BJ (cell line): ENCODE measurements at regions not wholly inside any gene's neighbourhood (a gene's known extent, or its start where the extent isn't known, plus 50 kb on each side); places are given as distances from the start of the nearest gene placed in this dataset.

ENCODE experiments used
- CTCF ChIA-PET: fragments of 350-600 bp; formaldehyde crosslinking; extraction: SDS; loops from one replicate; lab custom pipeline; 2021; ENCODE audit warnings: antibody characterized with exemption, inconsistent platforms; lab: Yijun Ruan, JAX
- POLR2A ChIA-PET: fragments of 300-600 bp; sonication (Branson Sonifier 250); formaldehyde crosslinking; extraction: SDS; loops from one replicate; lab custom pipeline; 2021; ENCODE audit warnings: antibody characterized with exemption; lab: Charles Lee
- DNase-seq: peaks from one replicate; pipeline ENCODE4 v3.0.0-alpha.2; 2011; ENCODE audit warnings: low read depth
- H3K27me3 ChIP-seq: 2 replicates; pipeline ENCODE4 v1.6.0; 2011; ENCODE audit warnings: low read length; ENCODE audit not compliant: control insufficient read depth, insufficient read depth
- H3K36me3 ChIP-seq: 2 replicates; pipeline ENCODE4 v1.5.1; 2011; ENCODE audit warnings: low read length; ENCODE audit not compliant: control insufficient read depth, insufficient read depth
- H3K4me3 ChIP-seq: 2 replicates; pipeline ENCODE4 v1.5.1; 2011; ENCODE audit warnings: low read depth, mild to moderate bottlenecking, control low read depth, low read length
- TF ChIP-seq, protein P1 (sequence below): IDR thresholded peaks from 2 replicates; pipeline ENCODE4 v1.5.1; 2011; ENCODE audit warnings: low read depth, mild to moderate bottlenecking, control low read depth, inconsistent platforms, low read length, moderate library complexity; ENCODE audit not compliant: insufficient read depth

- CTCF ChIA-PET = interaction anchor here (0.6 kb wide), 1 partner anchor 1323 kb away, joined by 3 read pairs; no protein-coding TSS in a partner anchor
- no peaks in the 10 kb centered on the region for H3K36me3 ChIP-seq
- no peak overlapping the region for H3K4me3 ChIP-seq
- POLR2A ChIA-PET = no interaction called here
- DNase-seq = no peak
- TF ChIP-seq, protein P1, sequence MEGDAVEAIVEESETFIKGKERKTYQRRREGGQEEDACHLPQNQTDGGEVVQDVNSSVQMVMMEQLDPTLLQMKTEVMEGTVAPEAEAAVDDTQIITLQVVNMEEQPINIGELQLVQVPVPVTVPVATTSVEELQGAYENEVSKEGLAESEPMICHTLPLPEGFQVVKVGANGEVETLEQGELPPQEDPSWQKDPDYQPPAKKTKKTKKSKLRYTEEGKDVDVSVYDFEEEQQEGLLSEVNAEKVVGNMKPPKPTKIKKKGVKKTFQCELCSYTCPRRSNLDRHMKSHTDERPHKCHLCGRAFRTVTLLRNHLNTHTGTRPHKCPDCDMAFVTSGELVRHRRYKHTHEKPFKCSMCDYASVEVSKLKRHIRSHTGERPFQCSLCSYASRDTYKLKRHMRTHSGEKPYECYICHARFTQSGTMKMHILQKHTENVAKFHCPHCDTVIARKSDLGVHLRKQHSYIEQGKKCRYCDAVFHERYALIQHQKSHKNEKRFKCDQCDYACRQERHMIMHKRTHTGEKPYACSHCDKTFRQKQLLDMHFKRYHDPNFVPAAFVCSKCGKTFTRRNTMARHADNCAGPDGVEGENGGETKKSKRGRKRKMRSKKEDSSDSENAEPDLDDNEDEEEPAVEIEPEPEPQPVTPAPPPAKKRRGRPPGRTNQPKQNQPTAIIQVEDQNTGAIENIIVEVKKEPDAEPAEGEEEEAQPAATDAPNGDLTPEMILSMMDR = no peak
- H3K27me3 ChIP-seq = no peaks in the 10 kb centered on the region
Observed at GRCh38 chr9:117545846-117546245, 131.0 kb upstream of the ASTN2 start.

DNA sequence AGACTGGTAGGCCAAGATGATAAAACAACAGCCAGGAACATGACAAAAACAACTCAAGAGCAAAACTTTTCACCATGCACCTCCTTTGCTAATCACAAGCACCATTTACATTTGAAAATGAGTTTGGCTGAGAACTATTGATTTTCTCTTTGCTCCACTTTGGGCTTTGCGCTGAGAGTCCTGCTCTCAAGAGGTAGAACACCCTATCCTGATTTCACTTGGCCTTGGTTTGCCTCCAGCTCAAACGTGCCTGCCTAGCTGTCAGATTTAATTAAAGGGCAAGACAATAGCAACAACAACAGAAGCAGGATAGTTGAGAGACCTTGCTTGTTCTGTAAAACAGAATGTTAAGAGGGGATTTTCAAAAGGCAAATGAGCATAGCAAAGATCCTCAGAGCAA is 128.2 kb upstream of the ASTN2 start:
- ChIA-PET POLR2A (no interaction called here), CTCF (no interaction called here)
- TF ChIP-seq, protein P1 = no peak
- H3K27me3 ChIP-seq = no peaks in the 10 kb centered on the region
- H3K36me3 ChIP-seq = no peaks in the 10 kb centered on the region
- no peak overlapping the region for H3K4me3 ChIP-seq
- no peak for DNase-seq

DNA sequence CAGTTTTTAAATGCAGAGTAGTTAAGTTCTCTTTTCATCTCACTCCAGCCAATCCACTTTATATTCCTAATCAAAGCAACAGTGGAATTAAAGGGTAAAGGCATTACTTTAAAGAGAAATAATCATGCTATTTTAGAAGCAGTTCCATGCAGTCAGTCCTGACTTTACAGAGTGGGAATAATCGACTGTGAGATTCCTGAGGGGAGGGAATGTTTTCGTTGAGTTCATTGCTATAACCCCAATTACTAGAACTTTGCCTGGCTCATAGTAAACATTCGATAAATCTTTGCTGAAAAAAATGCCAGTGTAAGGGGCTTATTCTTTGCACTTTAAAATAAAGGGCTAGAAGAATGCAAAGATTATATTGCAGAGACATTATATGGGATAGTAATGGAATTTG is 127.2 kb upstream of the ASTN2 start:
- POLR2A ChIA-PET = no interaction called here
- CTCF ChIA-PET = no interaction called here

GRCh38 chr9:117541181-117541580 is 126.3 kb upstream of the ASTN2 start:
- DNase-seq = no peak
- TF ChIP-seq, protein P1 = no peak
- Histone ChIP-seq H3K36me3 (no peaks in the 10 kb centered on the region), H3K27me3 (no peaks in the 10 kb centered on the region), H3K4me3 (no peak overlapping the region)
- CTCF ChIA-PET = no interaction called here
- POLR2A ChIA-PET = no interaction called here

More for the DNA sequence above, 127.2 kb upstream of the ASTN2 start:
- Histone ChIP-seq H3K36me3 (no peaks in the 10 kb centered on the region), H3K27me3 (no peaks in the 10 kb centered on the region), H3K4me3 (no peak overlapping the region)
- DNase-seq = no peak
- TF ChIP-seq, protein P1 = no peak

GRCh38 chr9:117535973-117536372 is 121.1 kb upstream of the ASTN2 start:
- H3K36me3 ChIP-seq = no peaks in the 10 kb centered on the region
- ChIA-PET CTCF (no interaction called here), POLR2A (no interaction called here)
- TF ChIP-seq, protein P1 = no peak
- H3K4me3 ChIP-seq = no peak overlapping the region
- no peaks in the 10 kb centered on the region for H3K27me3 ChIP-seq
- DNase-seq = no peak
